GM12878 (cell line): ENCODE measurements at regions not wholly inside any gene's neighbourhood (a gene's known extent, or its start where the extent isn't known, plus 50 kb on each side); places are given as distances from the start of the nearest gene placed in this dataset.

Source experiments
- CEBPB ChIP-seq, 2 experiments: fragments of 150-350 bp in 1 of 2; IDR thresholded peaks; 2 replicates each; pipeline ENCODE4 v1.6.1; 2012 to 2014; ENCODE audit warnings: low read depth in 2 of 2, low read length in 2 of 2, borderline replicate concordance in 1 of 2, inconsistent platforms in 1 of 2
- CUX1 ChIP-seq: IDR thresholded peaks from 2 replicates; pipeline ENCODE4 v1.6.1; 2012; ENCODE audit warnings: improper control_type of control experiment, low read depth, low read length; ENCODE audit not compliant: insufficient replicate concordance
- NFYA ChIP-seq: IDR thresholded peaks from 2 replicates; pipeline ENCODE4 v1.6.1; 2011; ENCODE audit warnings: low read depth, mild to moderate bottlenecking, low read length, improper control_type of control experiment, borderline replicate concordance
- POU2F2 ChIP-seq: IDR thresholded peaks from 3 replicates; pipeline ENCODE4 v1.6.1; 2011; ENCODE audit warnings: low read depth, mild to moderate bottlenecking, low read length, borderline replicate concordance
- SKIL ChIP-seq: fragments of 450-650 bp; IDR thresholded peaks from 2 replicates; pipeline ENCODE4 v1.6.1; 2017; ENCODE audit warnings: mild to moderate bottlenecking, low read depth, inconsistent platforms; ENCODE audit not compliant: poor library complexity, severe bottlenecking
- ZBTB4 ChIP-seq: fragments of 450-650 bp; formaldehyde crosslinking; IDR thresholded peaks from 2 replicates; pipeline ENCODE4 v1.4.0; 2022; ENCODE audit warnings: mild to moderate bottlenecking, moderate library complexity
- ZNF622 ChIP-seq: fragments of 450-650 bp; IDR thresholded peaks from 2 replicates; pipeline ENCODE4 v1.6.1; 2017; ENCODE audit warnings: mild to moderate bottlenecking, inconsistent platforms

- TF ChIP-seq ZBTB4 (CRISPR knock-in tag) (no peak), POU2F2 (no peak), SKIL (no peak), CUX1 (no peak), CEBPB (IDR thresholded peaks at IDR 0.05; ENCODE audit: borderline replicate concordance in 1 of 2, low read depth in 2 of 2, low read length in 2 of 2) (no peak), NFYA (no peak), ZNF622 (no peak)
Observed at GRCh38 chr3:82607391-82607790, 845.9 kb upstream of the GBE1 start (continued).
